Panc1 (cell line): ENCODE measurements at regions not wholly inside any gene's neighbourhood (a gene's known extent, or its start where the extent isn't known, plus 50 kb on each side); places are given as distances from the start of the nearest gene placed in this dataset.

Experiments
- CTCF ChIP-seq: fragments of 450-650 bp; IDR thresholded peaks from 2 replicates; pipeline ENCODE4 v1.5.1; 2017; ENCODE audit warnings: mild to moderate bottlenecking
- TCF7L2 ChIP-seq: IDR thresholded peaks from 2 replicates; pipeline ENCODE4 v1.6.1; 2011; ENCODE audit warnings: mild to moderate bottlenecking, low read depth, low read length, inconsistent platforms

GRCh38 chr12:115758183-115758582 is 519.3 kb downstream of the MED13L start:
- no peak for TF ChIP-seq CTCF
- no peak for TF ChIP-seq TCF7L2
